ENCODE measurements at regions not wholly inside any gene's neighbourhood (a gene's known extent, or its start where the extent isn't known, plus 50 kb on each side); places are given as distances from the start of the nearest gene placed in this dataset.

- no peak overlapping the region for H3K4me3 ChIP-seq (ENCODE audit: low read length)
- DNase-seq (ENCODE audit: low read depth), result no peak
- no peak for TF ChIP-seq CTCF (conservative IDR thresholded peaks at IDR 0.05; ENCODE audit: low read depth, low read length)
These were observed 78.5 kb upstream of the FBRSL1 start for GRCh38 chr12:132411457-132411856.

GRCh38 chr12:132410849-132411248 is 79.1 kb upstream of the FBRSL1 start:
- no peak for TF ChIP-seq CTCF (conservative IDR thresholded peaks at IDR 0.05; ENCODE audit: low read depth, low read length)
- no peak overlapping the region for H3K4me3 ChIP-seq (ENCODE audit: low read length)
- DNase-seq (ENCODE audit: low read depth), result no peak

DNA sequence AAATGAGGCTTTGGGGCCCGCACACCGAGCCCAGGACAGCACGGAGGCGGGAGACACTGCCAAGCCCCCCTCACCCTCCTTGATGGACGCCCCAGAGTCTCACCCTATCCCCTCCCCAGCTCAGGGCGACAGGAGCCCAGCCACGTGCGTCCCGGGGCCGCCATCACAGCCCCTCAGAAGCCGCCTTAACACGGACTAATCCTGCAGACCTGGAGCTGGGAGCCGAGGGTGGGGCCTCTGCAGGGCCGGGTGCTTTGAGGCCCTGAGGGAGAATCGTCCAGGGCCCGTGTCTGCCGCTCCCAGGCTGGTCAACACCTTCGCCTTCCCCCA is 79.7 kb upstream of the FBRSL1 start:
- DNase-seq (ENCODE audit: low read depth), result no peak
- TF ChIP-seq CTCF (conservative IDR thresholded peaks at IDR 0.05; ENCODE audit: low read depth, low read length), result no peak
- H3K4me3 ChIP-seq (ENCODE audit: low read length), result no peak overlapping the region

GRCh38 chr12:132409495-132410295 is 80.3 kb upstream of the FBRSL1 start:
- TF ChIP-seq CTCF (conservative IDR thresholded peaks at IDR 0.05; ENCODE audit: low read depth, low read length), result no peak
- DNase-seq (ENCODE audit: low read depth), result no peak
- no peak overlapping the region for H3K4me3 ChIP-seq (ENCODE audit: low read length)

DNA sequence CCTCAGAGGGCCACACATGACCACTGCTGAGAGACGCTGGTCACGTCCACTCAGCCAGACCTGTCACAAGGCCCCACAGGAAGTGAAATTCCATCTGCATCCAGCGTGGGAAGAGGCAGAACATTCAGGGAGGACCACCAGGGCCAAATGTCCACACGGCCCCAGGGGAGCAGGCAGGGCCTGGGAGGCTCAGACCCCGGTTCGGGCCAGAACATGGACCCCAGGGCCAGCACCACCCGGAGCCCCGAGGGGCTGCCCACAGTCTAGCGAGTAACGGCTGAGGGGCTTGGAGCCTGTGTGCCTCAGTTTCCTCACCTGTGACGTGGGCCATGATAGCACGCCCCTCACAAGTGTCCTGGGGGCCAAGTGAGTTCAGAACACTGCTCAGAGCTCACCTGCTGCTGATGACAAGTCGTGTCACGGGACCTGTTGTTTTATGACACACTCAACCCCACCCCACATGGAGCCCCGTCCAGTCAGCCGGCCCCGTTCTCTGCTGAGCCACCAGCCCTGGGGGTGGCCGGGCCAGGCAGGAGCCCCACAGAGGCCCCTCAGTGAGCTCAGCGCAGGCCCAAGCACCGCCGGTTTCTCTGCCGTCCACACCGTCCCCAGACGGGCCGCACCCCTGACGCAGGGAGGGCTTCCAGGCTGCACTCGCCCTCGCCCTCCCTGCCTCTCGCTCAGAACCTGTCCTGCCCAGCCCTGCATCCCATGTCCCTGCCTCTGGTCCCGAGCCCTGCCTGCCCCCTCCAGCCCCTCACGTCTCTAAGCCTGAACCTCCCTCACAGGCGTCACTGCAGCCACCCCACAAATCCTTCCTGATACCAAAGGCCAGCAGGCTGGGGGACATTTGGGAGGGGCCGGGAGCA is 79.5 kb upstream of the GALNT9 start:
- no peak overlapping the region for H3K4me3 ChIP-seq (ENCODE audit: low read length)
- no peak for TF ChIP-seq CTCF (conservative IDR thresholded peaks at IDR 0.05; ENCODE audit: low read depth, low read length)
- no peak for DNase-seq (ENCODE audit: low read depth)

DNA sequence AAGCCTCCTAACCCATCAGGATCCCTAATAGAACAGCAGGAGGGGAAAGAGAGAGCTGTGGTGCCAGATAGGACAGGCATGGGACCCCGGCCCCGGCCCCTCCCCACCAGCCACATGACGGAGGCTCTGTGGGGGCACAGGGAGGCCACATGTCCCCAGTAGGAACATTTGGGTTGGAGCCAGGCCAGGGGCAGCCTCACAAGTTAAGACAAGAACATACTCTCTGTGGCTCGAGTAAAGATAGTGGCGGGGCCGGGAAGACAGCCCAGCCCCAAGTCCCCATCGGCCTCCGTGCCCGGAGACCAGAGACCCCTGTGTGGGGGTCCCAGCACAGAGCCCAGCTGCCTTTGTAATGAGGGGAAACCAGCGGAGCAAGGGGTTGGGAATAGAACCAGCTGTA is 78.6 kb upstream of the GALNT9 start:
- DNase-seq (ENCODE audit: low read depth), result no peak
- TF ChIP-seq CTCF (conservative IDR thresholded peaks at IDR 0.05; ENCODE audit: low read depth, low read length), result no peak
- no peak overlapping the region for H3K4me3 ChIP-seq (ENCODE audit: low read length)

Data from retinal pigment epithelial cell (primary cell).